Mesenchymal stem cell (in vitro differentiated cells and primary cell): ENCODE measurements at regions not wholly inside any gene's neighbourhood (a gene's known extent, or its start where the extent isn't known, plus 50 kb on each side); places are given as distances from the start of the nearest gene placed in this dataset.
A peak's percentile ranks its signal among the peaks of the same experiment; 100 is the strongest.

ENCODE experiments used
- DNase-seq: peaks from one replicate; pipeline ENCODE4 v3.0.0-alpha.2; 2013
- H2AFZ ChIP-seq: one replicate; pipeline ENCODE4 v1.6.1; 2013; ENCODE audit warnings: low read depth, mild to moderate bottlenecking, control low read depth, inconsistent platforms, low read length, moderate library complexity
- H2AK5ac ChIP-seq: 2 replicates; pipeline ENCODE4 v1.6.1; 2013; ENCODE audit warnings: low read length, moderate library complexity, mild to moderate bottlenecking, inconsistent platforms; ENCODE audit not compliant: severe bottlenecking
- H2BK120ac ChIP-seq: one replicate; pipeline ENCODE4 v1.6.1; 2013; ENCODE audit warnings: low read depth, mild to moderate bottlenecking, inconsistent platforms, low read length, moderate library complexity
- H2BK12ac ChIP-seq, 2 experiments: one replicate each; pipeline ENCODE4 v1.6.1; 2013; ENCODE audit warnings: inconsistent platforms in 2 of 2, low read length in 2 of 2, mild to moderate bottlenecking in 2 of 2, moderate library complexity in 2 of 2, control low read depth in 1 of 2
- H2BK15ac ChIP-seq: one replicate; pipeline ENCODE4 v1.6.1; 2013; ENCODE audit warnings: mild to moderate bottlenecking, low read depth, inconsistent platforms; ENCODE audit not compliant: poor library complexity, severe bottlenecking
- H2BK5ac ChIP-seq: 2 replicates; pipeline ENCODE4 v1.6.1; 2013; ENCODE audit warnings: low read depth, mild to moderate bottlenecking, low read length, control low read depth, inconsistent platforms; ENCODE audit not compliant: poor library complexity, severe bottlenecking
- H3K14ac ChIP-seq, 2 experiments: one replicate each; pipeline ENCODE4 v1.6.1; 2013; ENCODE audit warnings: inconsistent platforms in 2 of 2, low read length in 2 of 2, control low read depth in 1 of 2, mild to moderate bottlenecking in 1 of 2, moderate library complexity in 1 of 2
- H3K18ac ChIP-seq, 2 experiments: one replicate each; pipeline ENCODE4 v1.6.1; 2013; ENCODE audit warnings: inconsistent platforms in 2 of 2, low read length in 2 of 2, control low read depth in 1 of 2, low read depth in 1 of 2, mild to moderate bottlenecking in 1 of 2
- H3K23ac ChIP-seq, 2 experiments: one replicate each; pipeline ENCODE4 v1.6.1; 2013; ENCODE audit warnings: inconsistent platforms in 2 of 2, low read length in 2 of 2, mild to moderate bottlenecking in 2 of 2, moderate library complexity in 2 of 2, control low read depth in 1 of 2
- H3K27ac ChIP-seq: 2 replicates; pipeline ENCODE4 v1.5.1; 2013; ENCODE audit warnings: mild to moderate bottlenecking, moderate library complexity, low read length, control low read depth, inconsistent platforms; ENCODE audit not compliant: poor library complexity, severe bottlenecking
- H3K27me3 ChIP-seq, 2 experiments: 2 replicates each; pipeline versions ENCODE4 v1.6.1 to v1.7.0; 2013; ENCODE audit warnings: low read length in 2 of 2, mild to moderate bottlenecking in 2 of 2, moderate library complexity in 2 of 2, control low read depth in 1 of 2, inconsistent platforms in 1 of 2; ENCODE audit not compliant: control insufficient read depth in 1 of 2, insufficient read depth in 1 of 2
- H3K36me3 ChIP-seq, 2 experiments: 2 replicates each; pipeline versions ENCODE4 v1.6.1 to v1.7.0; 2013; ENCODE audit warnings: low read length in 2 of 2, control low read depth in 1 of 2, inconsistent platforms in 1 of 2, low read depth in 1 of 2, mild to moderate bottlenecking in 1 of 2; ENCODE audit not compliant: insufficient read depth in 2 of 2, control insufficient read depth in 1 of 2
- H3K4ac ChIP-seq, 2 experiments: one replicate each; pipeline ENCODE4 v1.6.1; 2013; ENCODE audit warnings: inconsistent platforms in 2 of 2, low read length in 2 of 2, mild to moderate bottlenecking in 2 of 2, moderate library complexity in 2 of 2, control low read depth in 1 of 2, low read depth in 1 of 2
- H3K4me1 ChIP-seq: 2 replicates; pipeline ENCODE4 v1.6.1; 2013; ENCODE audit warnings: low read depth, low read length, control low read depth; ENCODE audit not compliant: control insufficient read depth, insufficient read depth
- H3K4me2 ChIP-seq: 2 replicates; pipeline ENCODE4 v1.6.1; 2013; ENCODE audit warnings: low read length, mild to moderate bottlenecking, inconsistent platforms; ENCODE audit not compliant: poor library complexity, severe bottlenecking
- H3K4me3 ChIP-seq, 2 experiments: 2 replicates each; pipeline versions ENCODE4 v1.5.1 to v1.7.0; 2013; ENCODE audit warnings: low read length in 2 of 2, mild to moderate bottlenecking in 2 of 2, control low read depth in 1 of 2, low read depth in 1 of 2; ENCODE audit not compliant: insufficient read depth in 1 of 2
- H3K79me1 ChIP-seq: replicated peaks from 2 replicates; pipeline ENCODE4 v1.6.1; 2013; ENCODE audit warnings: mild to moderate bottlenecking, control low read depth, low read length, inconsistent platforms; ENCODE audit not compliant: poor library complexity, severe bottlenecking
- H3K9ac ChIP-seq: 2 replicates; pipeline ENCODE4 v1.7.0; 2013; ENCODE audit warnings: mild to moderate bottlenecking, low read length, moderate library complexity
- H3K9me3 ChIP-seq: 2 replicates; pipeline ENCODE4 v1.7.0; 2013; ENCODE audit warnings: mild to moderate bottlenecking, low read length; ENCODE audit not compliant: control insufficient read depth
- H4K8ac ChIP-seq: one replicate; pipeline ENCODE4 v1.6.1; 2013; ENCODE audit warnings: inconsistent platforms, mild to moderate bottlenecking, low read length, moderate library complexity
- H4K91ac ChIP-seq: one replicate; pipeline ENCODE4 v1.6.1; 2013; ENCODE audit warnings: mild to moderate bottlenecking, low read length, inconsistent platforms
- WGBS: methylation state at CpG from one replicate; pipeline ENCODE4 v1.1.7; 2013; ENCODE audit warnings: mixed read lengths; 5-methylcytosine and 5-hydroxymethylcytosine counted together

DNA sequence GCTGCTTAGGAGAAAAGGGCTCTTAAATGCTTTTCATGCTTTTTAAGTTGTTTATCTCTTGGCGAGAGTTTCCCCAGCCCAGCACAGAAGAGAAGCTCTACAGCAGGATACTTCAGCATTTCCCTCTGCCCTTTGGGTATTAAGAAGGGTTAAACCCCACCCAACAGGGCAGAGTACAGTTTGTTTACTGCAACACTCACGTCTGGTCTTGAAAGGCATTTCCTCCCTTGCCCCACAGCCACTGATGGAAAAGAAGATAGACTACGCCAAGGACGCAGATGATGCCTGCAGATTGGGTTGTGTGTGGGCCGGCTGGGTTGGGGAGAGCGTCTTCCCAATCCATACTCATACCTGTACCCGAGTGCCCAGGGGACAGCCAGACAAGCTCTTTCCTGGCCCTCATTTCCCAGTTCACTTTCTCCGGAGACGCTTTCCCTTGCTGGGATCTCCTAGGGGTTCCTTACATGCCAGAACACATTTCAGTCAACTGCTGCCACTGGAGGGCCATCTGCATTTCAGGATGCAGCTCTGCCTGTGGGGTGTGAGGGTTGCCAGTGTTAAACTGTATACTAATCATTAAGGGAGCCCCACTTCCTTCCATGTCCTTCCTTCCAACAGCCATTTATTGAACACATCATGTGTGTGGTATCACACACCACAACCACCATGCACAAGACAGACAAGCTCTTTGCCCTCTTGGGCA lies 96.5 kb upstream of the DHX15 start:
- no peak overlapping the region for H2BK5ac ChIP-seq
- H2AK5ac ChIP-seq: no peak overlapping the region
- no peak overlapping the region for H3K4ac ChIP-seq
- H3K4me2 ChIP-seq: no peak overlapping the region
- no peak overlapping the region for H3K14ac ChIP-seq
- no peak overlapping the region for H4K8ac ChIP-seq
- H4K91ac ChIP-seq: no peak overlapping the region
- H3K18ac ChIP-seq: no peak overlapping the region
- H3K4me1 ChIP-seq: no peaks in the 10 kb centered on the region
- no peaks in the 10 kb centered on the region for H3K79me1 ChIP-seq
- no peak overlapping the region for H3K4me3 ChIP-seq
- no peak overlapping the region for H2BK120ac ChIP-seq
- no peak overlapping the region for H3K27ac ChIP-seq
- no peaks in the 10 kb centered on the region for H3K36me3 ChIP-seq
- WGBS: 54% methylated on average over 9 of the region's 9 CpGs
- no peak overlapping the region for H2BK15ac ChIP-seq
- H3K23ac ChIP-seq: no peak overlapping the region
- no peak overlapping the region for H3K9ac ChIP-seq
- H3K27me3 ChIP-seq: peaks cover 14 to 15% of the 10 kb centered on the region in 2 experiments
- no peak overlapping the region for H2AFZ ChIP-seq
- no peaks in the 10 kb centered on the region for H3K9me3 ChIP-seq
- H2BK12ac ChIP-seq: no peak overlapping the region
- DNase-seq: no peak

DNA sequence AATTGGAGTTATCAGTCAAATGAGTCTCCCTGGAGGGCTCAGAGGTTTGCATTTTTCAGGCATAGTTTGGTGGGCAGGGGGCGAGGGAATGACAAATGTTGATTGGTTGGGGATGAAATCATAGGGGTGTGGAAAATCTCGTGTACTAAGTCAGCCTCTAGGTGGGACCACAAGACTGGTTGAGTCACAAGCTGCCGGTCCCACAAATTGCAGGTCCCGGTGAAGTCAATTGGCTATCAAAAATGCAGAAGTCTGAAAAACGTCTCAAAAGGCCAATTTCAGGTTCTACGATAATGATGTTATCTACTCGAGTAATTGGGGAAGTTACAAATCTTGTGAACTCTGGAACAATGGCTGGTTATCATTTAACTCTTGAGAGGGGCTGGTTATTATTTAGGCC lies 98.8 kb upstream of the DHX15 start:
- Histone ChIP-seq H2AFZ (no peak overlapping the region), H2BK15ac (no peak overlapping the region), H3K23ac (no peak overlapping the region), H3K14ac (no peak overlapping the region), H3K4me1 (no peaks in the 10 kb centered on the region), H4K91ac (no peak overlapping the region), H3K27ac (no peak overlapping the region), H2BK5ac (no peak overlapping the region), H3K79me1 (no peaks in the 10 kb centered on the region), H3K27me3 (peaks cover 14 to 15% of the 10 kb centered on the region in 2 experiments), H3K9ac (no peak overlapping the region), H2BK12ac (no peak overlapping the region), H3K4me2 (no peak overlapping the region), H2BK120ac (no peak overlapping the region), H4K8ac (no peak overlapping the region), H3K18ac (no peak overlapping the region), H3K4me3 (no peak overlapping the region), H3K4ac (no peak overlapping the region), H2AK5ac (no peak overlapping the region), H3K9me3 (no peaks in the 10 kb centered on the region), H3K36me3 (no peaks in the 10 kb centered on the region)
- 82% methylated on average over 7 of the region's 7 CpGs for WGBS
- no peak for DNase-seq

DNA sequence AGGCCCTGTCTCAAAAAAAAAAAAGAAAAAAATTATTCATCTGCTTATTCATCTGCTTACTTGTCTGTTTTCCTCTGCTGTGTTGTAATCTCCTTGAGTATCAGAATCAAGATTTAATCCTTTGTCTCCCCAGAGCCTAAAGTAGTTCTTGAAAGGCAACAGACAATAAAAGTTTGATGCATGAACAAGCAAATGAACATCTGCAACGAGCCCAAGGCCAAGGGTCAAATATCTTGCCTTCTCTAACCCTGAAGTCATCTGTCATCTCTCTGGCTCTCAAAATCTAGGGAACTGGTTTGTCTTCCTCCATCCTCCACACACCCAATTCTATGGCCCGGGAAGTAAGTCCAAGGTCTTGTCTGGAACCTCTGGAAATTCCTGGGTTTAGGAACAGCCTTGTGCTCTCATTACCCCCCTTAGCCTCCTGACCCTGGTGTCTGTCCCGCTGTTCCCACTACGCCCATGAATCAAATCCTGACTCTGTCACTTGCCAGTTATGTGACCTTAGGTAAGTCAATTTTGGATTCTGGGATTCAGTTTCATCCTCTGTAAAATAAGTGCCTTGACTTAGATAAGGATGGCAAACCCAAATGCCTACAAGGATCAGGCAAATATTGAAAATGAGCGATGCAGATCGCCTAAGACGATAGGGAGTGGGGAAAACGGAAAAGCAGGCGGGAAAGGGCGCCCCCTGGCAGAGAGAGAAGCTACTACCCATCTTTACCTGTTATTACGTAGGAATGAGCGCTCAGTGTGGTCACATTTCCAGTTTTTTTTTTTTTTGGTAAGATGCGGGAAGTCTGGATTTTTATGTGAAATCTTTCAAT lies 102.7 kb upstream of the DHX15 start:
- Histone ChIP-seq H4K8ac (no peak overlapping the region), H3K4ac (no peak overlapping the region), H3K79me1 (no peaks in the 10 kb centered on the region), H3K18ac (no peak overlapping the region), H3K9me3 (no peaks in the 10 kb centered on the region), H2BK120ac (no peak overlapping the region), H2BK12ac (no peak overlapping the region), H4K91ac (no peak overlapping the region), H3K14ac (no peak overlapping the region), H3K23ac (no peak overlapping the region), H3K4me1 (no peaks in the 10 kb centered on the region), H2AFZ (no peak overlapping the region), H3K4me3 (peak overlapping the region in 1 of 2 experiments; percentile 11), H3K4me2 (no peak overlapping the region), H2BK5ac (no peak overlapping the region), H3K9ac (no peak overlapping the region), H3K27ac (no peak overlapping the region), H2AK5ac (no peak overlapping the region), H3K36me3 (no peaks in the 10 kb centered on the region), H3K27me3 (peaks cover 0 to 14% of the 10 kb centered on the region in 2 experiments), H2BK15ac (no peak overlapping the region)
- DNase-seq: no peak
- 31% methylated on average over 10 of the region's 13 CpGs for WGBS

DNA sequence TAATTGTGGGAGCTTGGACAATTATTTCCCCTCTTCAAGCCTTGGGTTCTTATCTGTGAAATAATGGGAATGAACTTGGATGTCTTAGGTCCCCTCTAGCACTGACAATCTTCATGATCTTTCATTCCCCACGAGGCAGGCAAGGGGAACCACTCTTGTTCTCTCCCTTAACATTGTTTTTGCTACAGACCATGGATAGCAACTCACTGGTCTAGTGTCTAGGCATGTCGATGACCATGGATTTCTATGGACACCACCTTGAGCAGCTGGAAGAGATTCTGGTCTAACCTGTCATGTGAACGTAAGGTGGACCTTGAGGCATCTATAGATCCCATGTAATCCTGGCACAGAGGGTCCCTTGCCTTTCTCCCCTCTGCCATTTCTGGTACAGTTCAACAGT lies 104.1 kb upstream of the DHX15 start:
- Histone ChIP-seq H3K4me1 (no peaks in the 10 kb centered on the region), H3K79me1 (no peaks in the 10 kb centered on the region), H3K23ac (no peak overlapping the region), H3K18ac (no peak overlapping the region), H3K36me3 (no peaks in the 10 kb centered on the region), H2AFZ (no peak overlapping the region), H2BK5ac (no peak overlapping the region), H3K14ac (no peak overlapping the region), H4K8ac (no peak overlapping the region), H3K4ac (no peak overlapping the region), H2AK5ac (no peak overlapping the region), H4K91ac (peak overlapping the region; percentile 41), H2BK12ac (no peak overlapping the region), H3K9ac (no peak overlapping the region), H3K4me2 (no peak overlapping the region), H3K4me3 (no peak overlapping the region), H3K27ac (no peak overlapping the region), H2BK15ac (no peak overlapping the region), H3K27me3 (peaks cover 0 to 14% of the 10 kb centered on the region in 2 experiments), H3K9me3 (peaks cover 5% of the 10 kb centered on the region), H2BK120ac (no peak overlapping the region)
- 73% methylated on average over 3 of the region's 3 CpGs for WGBS
- no peak for DNase-seq
